HEK293T (cell line): ENCODE measurements at regions not wholly inside any gene's neighbourhood (a gene's known extent, or its start where the extent isn't known, plus 50 kb on each side); places are given as distances from the start of the nearest gene placed in this dataset.

Source experiments
- FOXA1 ChIP-seq: fragments of 450-650 bp; IDR thresholded peaks from 2 replicates; pipeline ENCODE4 v1.6.1; 2016; ENCODE audit warnings: mild to moderate bottlenecking
- FOXK2 ChIP-seq: fragments of 450-650 bp; IDR thresholded peaks from 2 replicates; pipeline ENCODE4 v1.6.1; 2016; ENCODE audit warnings: mild to moderate bottlenecking

DNA sequence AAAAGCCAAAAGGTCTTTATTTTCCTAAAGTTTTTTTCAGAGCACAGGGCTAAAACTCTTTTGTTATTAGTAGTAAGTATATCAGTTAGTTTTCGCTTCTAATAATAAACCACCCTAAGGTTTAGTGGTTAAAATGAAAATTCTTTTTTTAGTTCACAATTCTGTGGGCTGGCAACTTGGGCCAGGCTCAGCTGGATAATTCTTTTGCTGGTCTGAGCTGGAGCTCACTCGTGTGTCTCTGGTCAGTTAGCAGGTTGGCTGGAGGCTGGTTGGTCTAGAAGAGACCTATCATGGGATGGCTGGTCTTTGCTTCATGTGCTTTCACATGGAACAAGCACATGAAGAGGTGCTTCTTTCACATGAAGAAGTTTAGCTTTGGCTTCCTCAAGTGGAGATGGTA, 227.1 kb upstream of the LCORL start:
- TF ChIP-seq FOXA1 = no peak
- TF ChIP-seq FOXK2 = no peak
